ENCODE measurements at regions not wholly inside any gene's neighbourhood (a gene's known extent, or its start where the extent isn't known, plus 50 kb on each side); places are given as distances from the start of the nearest gene placed in this dataset.

- no peak for TF ChIP-seq POLR2A (IDR thresholded peaks at IDR 0.05)
- TF ChIP-seq, protein P1, sequence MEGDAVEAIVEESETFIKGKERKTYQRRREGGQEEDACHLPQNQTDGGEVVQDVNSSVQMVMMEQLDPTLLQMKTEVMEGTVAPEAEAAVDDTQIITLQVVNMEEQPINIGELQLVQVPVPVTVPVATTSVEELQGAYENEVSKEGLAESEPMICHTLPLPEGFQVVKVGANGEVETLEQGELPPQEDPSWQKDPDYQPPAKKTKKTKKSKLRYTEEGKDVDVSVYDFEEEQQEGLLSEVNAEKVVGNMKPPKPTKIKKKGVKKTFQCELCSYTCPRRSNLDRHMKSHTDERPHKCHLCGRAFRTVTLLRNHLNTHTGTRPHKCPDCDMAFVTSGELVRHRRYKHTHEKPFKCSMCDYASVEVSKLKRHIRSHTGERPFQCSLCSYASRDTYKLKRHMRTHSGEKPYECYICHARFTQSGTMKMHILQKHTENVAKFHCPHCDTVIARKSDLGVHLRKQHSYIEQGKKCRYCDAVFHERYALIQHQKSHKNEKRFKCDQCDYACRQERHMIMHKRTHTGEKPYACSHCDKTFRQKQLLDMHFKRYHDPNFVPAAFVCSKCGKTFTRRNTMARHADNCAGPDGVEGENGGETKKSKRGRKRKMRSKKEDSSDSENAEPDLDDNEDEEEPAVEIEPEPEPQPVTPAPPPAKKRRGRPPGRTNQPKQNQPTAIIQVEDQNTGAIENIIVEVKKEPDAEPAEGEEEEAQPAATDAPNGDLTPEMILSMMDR (IDR thresholded peaks at IDR 0.05), result no peak
Measured at GRCh38 chr6:159324596-159324995, 155.4 kb downstream of the FNDC1 start.
